Endometrium (tissue), 2 donors: ENCODE measurements at regions not wholly inside any gene's neighbourhood (a gene's known extent, or its start where the extent isn't known, plus 50 kb on each side); places are given as distances from the start of the nearest gene placed in this dataset.

Experiments used
- FAIRE-seq: peaks from 2 replicates; lab custom pipeline; 2012; peaks lifted over from hg19 to GRCh38; lab: Jason Lieb, UNC
- donor health status: control.
- donor health status: control.

DNA sequence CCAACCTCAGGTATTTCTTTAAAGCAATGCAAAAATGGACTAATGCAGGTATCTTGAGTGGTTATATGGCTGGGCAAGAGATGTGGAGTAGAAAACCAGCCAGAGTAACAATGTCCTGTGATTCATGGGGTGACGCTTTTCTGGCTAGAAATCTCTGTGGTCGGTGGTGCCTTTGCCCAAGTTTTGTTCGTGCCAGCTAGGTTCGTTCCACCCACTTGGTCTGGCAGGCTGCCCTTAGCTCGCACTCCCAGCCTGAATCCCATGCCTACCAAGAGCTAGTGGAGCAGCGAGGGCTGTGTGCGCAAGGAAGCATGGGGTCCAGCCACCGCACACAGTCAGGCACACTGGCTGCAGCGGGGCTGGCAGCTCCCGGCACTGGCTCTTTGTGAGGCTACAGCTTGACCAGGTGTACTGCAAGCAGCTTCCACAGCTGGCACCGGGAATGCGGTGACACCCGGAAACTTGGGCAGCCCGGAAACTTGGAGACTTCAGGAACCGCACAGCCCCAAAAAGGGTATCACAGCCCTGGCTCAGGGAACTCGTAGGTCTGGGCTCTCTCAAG, 349.6 kb upstream of the PCDH20 start:
- FAIRE-seq: no peak

DNA sequence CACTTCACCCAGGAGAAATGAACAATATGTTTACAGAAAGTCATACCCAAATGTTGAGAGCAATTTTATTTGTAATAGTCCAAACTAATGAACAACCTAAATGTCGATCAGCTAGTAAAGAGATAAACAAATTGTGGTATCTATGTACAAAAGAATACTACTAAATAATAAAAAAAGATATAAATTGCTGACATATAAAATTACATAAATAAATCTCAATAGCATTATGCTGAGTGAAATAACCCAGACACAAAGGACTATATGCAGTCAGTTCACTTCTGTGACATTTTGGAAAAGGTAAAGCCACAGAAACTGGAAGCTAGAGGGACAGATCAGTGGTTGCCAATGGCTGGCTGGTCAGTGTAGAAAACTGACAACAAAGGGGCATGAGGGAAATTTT, 346.0 kb upstream of the PCDH20 start:
- FAIRE-seq: no peak

- no peak for FAIRE-seq
Measured at GRCh38 chr13:61760102-61760501, 344.5 kb upstream of the PCDH20 start.

- FAIRE-seq: no peak
Measured at GRCh38 chr13:61756031-61756430, 340.4 kb upstream of the PCDH20 start.

- FAIRE-seq: no peak
Measured at GRCh38 chr13:61751039-61751438, 335.4 kb upstream of the PCDH20 start.

GRCh38 chr13:61738236-61738750, 322.6 kb upstream of the PCDH20 start:
- no peak for FAIRE-seq

DNA sequence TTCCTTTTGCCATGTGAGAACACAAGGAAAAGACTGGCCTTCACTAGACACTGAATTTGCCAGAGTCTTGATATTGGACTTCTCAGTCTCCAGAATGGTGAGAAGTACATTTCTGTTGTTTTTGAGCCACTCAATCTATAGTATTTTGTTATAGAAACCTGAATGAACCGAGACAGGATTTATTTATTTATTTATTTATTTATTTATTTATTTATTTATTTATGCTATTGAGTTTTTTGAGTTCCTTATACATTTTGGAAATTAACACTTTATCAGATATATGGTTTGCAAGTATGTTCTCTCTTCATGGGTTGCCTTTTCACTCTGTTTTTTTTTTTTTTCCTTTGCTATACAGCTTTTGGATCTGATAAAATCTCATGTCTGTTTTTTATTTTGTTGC, 319.0 kb upstream of the PCDH20 start:
- no peak for FAIRE-seq

DNA sequence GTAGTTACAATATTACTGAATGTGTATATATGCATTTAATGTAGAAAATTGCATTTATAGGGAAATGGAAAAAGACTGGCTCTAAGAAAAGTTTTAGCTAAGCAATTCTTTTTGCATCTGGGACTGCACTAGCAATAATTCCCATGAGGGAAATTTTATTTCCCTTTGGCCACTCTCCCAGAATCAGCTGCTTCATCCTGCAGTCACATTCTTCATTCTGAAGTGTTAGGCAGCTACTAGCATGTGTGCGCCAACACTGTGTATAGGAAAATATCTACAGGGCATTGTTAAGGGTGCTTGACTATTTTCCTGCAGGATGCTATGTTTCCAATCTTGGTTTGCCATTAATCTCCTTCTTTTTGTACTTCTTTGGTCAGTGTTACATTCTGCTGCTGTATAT, 312.8 kb upstream of the PCDH20 start:
- FAIRE-seq: peak; percentile 91

DNA sequence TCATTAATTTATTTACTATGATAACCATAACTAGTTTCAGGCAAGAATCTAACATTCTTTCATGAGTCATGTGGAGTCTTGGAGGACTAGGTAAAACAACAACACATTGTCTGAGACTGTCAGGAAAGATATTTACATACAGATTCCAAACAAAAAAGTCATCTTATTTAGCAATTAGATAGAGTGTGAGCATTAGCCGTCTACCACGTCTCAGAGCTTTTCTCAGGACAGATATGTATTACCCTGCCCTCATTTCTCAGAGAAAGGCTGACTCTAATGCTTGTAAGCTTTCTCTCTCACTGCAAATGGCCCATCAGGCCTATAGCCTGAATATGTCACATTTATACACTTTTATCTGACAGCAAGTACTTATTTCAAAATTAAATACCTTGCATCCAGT, 312.1 kb upstream of the PCDH20 start:
- no peak for FAIRE-seq

DNA sequence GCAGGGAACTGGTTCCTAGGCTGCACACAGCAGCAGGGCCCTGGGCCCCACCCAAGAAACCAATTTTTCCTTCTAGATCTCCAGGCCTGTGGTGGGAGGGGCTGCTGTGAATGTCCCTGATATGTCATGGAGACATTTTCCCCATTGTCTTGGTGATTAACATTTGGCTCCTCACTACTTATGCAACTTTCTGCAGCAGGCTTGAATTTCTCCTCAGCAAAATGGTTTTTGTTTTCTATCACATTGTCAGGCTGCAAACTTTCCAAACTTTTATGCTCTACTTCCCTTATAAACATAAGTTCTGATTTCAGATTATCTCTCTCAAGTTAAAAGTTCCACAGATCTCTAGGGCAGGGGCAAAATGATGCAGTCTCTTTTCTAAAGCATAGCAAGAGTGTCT, 310.2 kb upstream of the PCDH20 start:
- no peak for FAIRE-seq

DNA sequence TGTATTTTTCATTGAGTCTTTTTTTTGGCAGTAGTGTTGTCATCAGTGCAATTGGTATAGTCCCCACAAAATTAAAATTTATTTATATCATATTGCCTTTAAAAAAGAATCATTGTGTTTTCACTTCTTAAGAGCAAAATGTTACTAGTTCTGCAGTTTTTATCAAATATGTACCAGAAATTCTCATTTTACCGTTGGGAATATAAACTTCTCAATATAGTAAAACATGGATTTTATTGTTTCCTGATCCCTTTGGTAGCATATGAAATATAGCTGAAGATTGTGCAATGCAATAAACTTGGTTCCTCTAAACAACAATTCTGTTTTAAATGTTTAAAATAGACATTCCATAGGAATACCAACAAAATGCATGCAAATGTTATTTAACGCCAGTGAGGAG, 306.5 kb upstream of the PCDH20 start:
- FAIRE-seq: no peak

GRCh38 chr13:61712621-61713020, 297.0 kb upstream of the PCDH20 start:
- no peak for FAIRE-seq

GRCh38 chr13:61709258-61709657, 293.6 kb upstream of the PCDH20 start:
- FAIRE-seq: no peak

DNA sequence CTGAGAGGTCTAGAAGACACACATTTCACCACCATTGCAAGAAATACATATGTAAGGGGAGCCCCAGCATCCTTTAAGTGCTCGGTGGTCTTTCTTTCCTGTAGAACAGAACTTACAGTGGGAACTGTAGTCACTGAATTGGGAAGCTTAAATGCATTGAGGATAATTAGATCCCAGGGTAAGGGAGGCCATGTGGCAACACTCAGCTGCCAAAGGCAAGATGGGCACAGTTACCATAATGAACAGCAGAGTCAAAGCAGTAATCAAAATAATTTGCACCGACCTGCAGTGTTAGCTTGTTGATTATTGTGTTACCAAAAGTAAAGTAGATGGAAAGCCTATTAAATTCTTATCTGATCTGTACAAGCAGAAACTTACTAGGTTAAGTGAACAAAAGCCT, 291.2 kb upstream of the PCDH20 start:
- FAIRE-seq: no peak

GRCh38 chr13:61700620-61701019, 285.0 kb upstream of the PCDH20 start:
- FAIRE-seq: no peak

- no peak for FAIRE-seq
Measured at GRCh38 chr13:61700181-61700580, 284.5 kb upstream of the PCDH20 start.

- no peak for FAIRE-seq
Measured at GRCh38 chr13:61696676-61697075, 281.0 kb upstream of the PCDH20 start.

DNA sequence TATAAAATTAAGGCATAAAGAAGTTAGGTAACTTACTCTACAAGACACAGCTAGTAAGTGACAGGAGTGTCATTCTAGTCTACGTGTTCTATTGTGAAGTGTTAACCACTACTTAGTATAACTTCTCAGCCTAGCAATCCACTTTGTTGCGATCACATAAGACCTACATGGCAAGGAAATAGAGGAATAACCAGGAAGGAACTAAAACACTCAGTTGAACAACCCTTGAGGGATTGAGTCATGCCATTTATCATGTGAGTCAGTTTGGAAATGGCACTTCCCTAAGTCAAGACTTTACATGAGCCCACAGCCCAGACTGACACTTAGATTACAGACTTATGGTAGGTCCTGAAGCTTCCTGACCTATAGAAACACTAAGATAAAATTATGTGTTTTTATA, 279.5 kb upstream of the PCDH20 start:
- no peak for FAIRE-seq

- FAIRE-seq: no peak
Measured at GRCh38 chr13:61692691-61693090, 277.0 kb upstream of the PCDH20 start.

DNA sequence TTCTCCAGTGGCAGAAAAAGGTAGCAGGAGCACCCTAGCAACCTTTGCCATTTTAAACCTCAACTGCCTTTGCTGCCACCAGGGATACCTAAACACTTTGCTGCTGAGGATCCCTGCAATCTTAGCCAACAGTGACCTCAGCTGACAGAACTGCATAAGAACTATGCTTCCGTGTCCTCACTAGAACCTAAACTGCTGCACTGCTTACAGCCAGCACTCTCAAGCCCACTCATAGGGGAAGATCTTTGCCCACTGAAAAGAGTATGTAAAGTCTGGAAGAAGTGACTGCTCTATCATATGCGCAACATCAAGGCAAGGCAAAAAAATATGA, 270.0 kb upstream of the PCDH20 start:
- no peak for FAIRE-seq

DNA sequence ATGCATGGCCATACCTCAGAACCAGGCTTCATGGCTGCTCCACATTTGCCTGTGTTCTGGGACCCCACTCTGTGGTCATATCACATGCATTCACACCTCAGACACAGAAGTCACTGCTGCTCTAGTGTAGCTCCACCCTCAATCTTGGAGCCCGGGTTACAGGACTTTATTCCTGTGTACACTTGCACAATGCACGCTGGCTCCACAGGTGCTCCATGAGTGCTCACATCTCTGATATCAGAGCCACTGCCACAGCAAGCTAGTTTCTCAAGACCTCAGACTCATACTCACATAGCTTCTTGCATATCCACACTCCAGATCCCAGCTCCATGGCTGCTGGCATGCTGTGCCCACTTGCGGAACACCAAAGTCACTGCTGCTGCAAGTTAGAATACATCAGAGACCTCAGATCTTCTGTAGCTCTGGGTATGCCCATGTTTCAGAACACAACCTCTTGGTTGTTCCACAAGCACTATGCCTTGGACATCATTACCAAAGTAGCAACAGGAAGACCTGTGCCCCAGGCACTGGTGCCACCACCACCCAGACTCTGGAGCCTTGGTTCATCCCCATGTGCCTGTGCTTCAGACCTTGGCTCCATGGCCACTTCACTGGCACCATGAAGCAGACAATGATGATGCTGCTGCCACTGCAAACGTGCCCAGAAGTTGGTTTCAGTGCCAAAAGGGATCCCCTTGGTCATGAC, 269.5 kb upstream of the PCDH20 start:
- FAIRE-seq: no peak

- no peak for FAIRE-seq
Measured at GRCh38 chr13:61672756-61673155, 257.1 kb upstream of the PCDH20 start.

DNA sequence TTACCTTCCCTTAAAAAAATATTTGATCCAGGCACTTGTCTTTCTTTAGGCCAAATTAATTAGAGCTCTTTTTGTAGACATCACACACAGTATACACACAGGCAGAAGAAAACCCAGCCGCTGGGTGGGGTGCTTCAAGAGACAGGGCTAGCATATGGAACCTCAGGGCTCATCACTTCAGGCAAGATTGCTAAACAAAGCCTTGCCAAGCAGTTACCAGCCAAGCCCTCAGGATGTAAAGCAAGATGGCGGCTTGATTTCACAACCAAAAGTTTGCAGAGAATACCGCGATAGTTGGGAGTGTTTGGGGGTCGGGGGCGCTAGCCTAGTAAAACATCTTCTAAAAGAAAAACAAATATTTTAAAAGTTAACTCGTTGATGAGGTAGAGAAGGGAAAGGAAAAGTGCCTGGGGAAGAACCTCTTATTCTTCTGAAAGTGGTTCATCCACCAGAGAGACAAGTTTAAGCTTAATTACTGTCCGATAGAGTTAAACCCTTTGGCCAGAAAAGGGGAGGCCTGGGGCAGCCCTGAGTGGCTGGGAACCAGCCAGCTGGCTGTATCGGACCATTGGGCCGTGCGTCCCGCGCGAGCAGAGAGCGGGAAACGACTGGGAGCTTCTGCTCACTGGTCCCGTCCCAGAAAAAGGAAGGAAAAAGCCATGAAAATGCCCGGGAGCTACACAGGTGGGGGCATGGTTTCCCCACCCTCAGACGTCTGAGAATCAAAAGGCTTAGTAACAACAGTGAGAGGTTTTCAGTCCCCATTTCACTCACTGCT, 254.9 kb upstream of the PCDH20 start:
- FAIRE-seq: no peak
